Ovary (tissue), 3 donors: ENCODE measurements at regions not wholly inside any gene's neighbourhood (a gene's known extent, or its start where the extent isn't known, plus 50 kb on each side); places are given as distances from the start of the nearest gene placed in this dataset.
"Not testable (repeated sequence)": the region's sequence is repeated elsewhere in the genome, so short reads cannot be mapped to it uniquely, and the experiment has no call there.

ENCODE experiments used
- EP300 ChIP-seq: sonication (generic); formaldehyde crosslinking; IDR thresholded peaks from one replicate; pipeline ENCODE4 v1.6.1; 2017; ENCODE audit warnings: antibody characterized with exemption
- POLR2A ChIP-seq: fragments of 450-650 bp; IDR thresholded peaks from one replicate; pipeline ENCODE4 v1.6.1; 2017; ENCODE audit warnings: antibody characterized with exemption, mild to moderate bottlenecking, moderate library complexity
- TF ChIP-seq, protein P1 (sequence below), 3 donors: fragments of 450-650 bp in 2 of 3; fragments of 200-600 bp in 1 of 3; IDR thresholded peaks; one replicate each; pipeline versions ENCODE4 v1.5.1 to v1.8.0; 2016 to 2022; ENCODE audit warnings: antibody characterized with exemption in 3 of 3, mild to moderate bottlenecking in 1 of 3
- donor health status: DM: no; HTN: no; CAD: no.

GRCh38 chr9:42550789-42551357 lies 367.4 kb downstream of the SPATA31A6 start:
- not testable (repeated sequence) for TF ChIP-seq POLR2A, EP300
- TF ChIP-seq, protein P1, sequence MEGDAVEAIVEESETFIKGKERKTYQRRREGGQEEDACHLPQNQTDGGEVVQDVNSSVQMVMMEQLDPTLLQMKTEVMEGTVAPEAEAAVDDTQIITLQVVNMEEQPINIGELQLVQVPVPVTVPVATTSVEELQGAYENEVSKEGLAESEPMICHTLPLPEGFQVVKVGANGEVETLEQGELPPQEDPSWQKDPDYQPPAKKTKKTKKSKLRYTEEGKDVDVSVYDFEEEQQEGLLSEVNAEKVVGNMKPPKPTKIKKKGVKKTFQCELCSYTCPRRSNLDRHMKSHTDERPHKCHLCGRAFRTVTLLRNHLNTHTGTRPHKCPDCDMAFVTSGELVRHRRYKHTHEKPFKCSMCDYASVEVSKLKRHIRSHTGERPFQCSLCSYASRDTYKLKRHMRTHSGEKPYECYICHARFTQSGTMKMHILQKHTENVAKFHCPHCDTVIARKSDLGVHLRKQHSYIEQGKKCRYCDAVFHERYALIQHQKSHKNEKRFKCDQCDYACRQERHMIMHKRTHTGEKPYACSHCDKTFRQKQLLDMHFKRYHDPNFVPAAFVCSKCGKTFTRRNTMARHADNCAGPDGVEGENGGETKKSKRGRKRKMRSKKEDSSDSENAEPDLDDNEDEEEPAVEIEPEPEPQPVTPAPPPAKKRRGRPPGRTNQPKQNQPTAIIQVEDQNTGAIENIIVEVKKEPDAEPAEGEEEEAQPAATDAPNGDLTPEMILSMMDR (IDR thresholded peaks at IDR 0.05): not testable (repeated sequence)
